GM19324 (cell line): ENCODE measurements at regions not wholly inside any gene's neighbourhood (a gene's known extent, or its start where the extent isn't known, plus 50 kb on each side); places are given as distances from the start of the nearest gene placed in this dataset.

Experiments
- ATAC-seq: cut with Tn5 transposase; IDR thresholded peaks from one replicate; pipeline ENCODE4 v1.9.1; 2021; ENCODE audit warnings: mild to moderate bottlenecking, moderate library complexity; ENCODE audit not compliant: unreplicated experiment, low FRiP score

GRCh38 chr14:61111731-61112130 is 130.7 kb downstream of the SLC38A6 start:
- ATAC-seq = no peak

DNA sequence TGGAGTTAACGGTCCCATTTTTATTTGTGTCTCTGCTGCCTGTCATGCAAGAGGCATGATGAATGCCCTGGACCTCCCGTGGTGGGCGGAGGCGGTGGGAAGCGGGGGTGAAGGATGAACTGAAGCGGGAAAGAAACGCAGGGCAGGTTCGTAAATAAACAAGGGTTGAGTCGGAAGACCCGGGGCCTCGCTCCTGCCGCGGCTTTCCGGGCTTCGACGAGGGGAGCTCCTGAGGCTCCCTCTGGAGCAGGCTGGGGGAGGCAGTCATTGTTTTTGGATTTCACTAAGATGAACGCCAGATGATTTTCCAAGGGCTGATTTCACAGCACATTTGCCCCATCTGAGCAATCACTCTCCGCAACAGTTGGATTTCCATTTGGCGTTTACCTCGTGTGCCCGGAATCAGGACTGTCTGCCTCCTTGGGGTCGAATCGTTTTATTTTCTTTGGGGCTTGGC is 130.2 kb downstream of the SLC38A6 start:
- ATAC-seq = no peak

- ATAC-seq = no peak
Observed at GRCh38 chr14:61110316-61111082, 129.5 kb downstream of the SLC38A6 start.

- no peak for ATAC-seq
Observed at GRCh38 chr14:61109288-61109687, 128.2 kb downstream of the SLC38A6 start.

GRCh38 chr14:61108496-61109141 is 127.6 kb downstream of the SLC38A6 start:
- no peak for ATAC-seq

- ATAC-seq = no peak
Observed at GRCh38 chr14:61107869-61108493, 126.9 kb downstream of the SLC38A6 start.

- no peak for ATAC-seq
Observed at GRCh38 chr14:61106959-61107641, 126.1 kb downstream of the SLC38A6 start.

DNA sequence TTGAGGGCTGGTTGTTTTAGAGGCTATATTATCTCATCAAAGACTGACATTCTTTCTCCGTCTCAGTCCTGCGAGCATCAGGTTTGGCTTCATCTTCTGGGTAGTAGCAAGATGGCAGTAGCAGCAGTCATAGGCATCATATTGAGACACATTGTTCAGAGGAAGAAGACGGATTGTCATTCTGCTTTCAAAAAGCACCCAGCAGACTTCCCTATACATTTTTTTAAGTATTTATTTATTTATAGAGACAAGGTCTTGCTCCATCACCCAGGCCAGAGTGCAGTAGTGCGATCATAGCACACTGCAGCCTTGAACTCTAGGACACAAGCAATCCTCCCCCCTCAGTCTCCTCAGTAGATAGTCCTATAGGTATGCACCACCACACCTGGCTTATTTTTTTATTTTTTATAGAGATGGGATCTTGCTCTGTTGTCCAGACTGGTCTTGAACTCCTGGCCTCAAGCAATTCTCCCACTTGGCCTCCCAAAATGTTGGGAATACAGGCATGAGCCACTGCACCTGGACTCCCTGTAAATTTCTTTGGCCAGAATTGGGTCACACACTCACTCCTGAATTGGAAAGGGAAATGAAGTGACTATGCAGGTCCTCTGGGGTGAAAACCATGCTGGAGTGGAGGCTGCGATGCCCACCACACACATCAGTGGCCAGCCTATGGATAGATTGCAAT is 125.4 kb downstream of the SLC38A6 start:
- ATAC-seq = no peak

DNA sequence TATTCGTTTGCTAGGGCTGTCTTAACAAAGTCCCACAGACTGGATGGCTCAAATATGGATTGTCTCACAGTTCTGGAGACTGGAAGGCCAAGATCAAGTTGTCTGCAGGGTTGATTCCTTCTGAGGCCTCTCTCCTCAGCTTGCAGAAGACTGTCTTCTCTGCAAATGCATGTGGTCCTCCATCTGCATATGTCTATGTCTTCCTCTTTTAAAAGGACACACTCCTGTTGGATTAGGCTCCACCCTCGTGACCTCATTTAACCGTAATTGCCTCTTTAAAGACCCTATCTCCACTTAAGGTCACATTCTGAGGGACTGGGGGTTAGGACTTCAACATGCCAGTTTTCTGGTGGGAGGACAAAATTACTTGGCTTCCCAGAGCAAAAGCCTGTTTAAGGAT is 123.3 kb downstream of the SLC38A6 start:
- ATAC-seq = no peak

DNA sequence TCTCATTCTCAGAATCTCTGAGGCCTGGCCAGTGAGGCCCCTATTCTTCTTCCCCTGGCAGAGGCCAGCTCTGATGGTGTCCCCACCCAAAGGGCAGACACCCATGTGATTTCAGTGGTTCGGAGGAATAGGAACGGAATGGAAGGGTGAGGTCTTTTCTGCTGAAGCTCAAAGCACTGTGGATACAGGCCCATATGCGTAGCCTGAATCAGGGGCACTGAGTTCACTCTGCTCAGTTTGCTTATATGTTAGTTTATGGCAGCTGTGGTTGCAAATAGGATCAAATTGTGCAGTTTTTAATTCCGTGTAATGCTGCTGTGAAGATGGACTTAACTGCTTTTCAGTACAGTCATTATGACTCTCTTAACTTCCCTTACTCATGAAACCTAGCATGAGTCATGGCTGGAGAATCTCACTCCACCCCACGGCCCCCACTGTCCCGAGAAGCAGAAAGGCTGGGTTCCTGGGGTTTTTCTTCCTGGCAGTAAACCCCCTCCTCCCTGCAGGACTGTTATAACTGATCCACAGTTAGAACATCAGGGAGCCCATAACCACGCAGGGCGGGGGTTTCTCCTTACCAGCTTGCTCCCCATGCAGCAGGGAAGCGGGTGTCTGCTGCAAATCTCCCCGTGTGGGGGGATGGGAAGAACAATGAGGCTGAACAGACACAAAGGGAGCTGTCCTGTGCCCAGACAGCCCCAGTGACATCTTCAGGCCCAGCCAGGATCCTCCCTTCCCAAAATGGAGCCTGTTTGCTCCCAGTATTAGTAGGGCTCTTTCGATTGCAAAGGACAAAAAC is 122.7 kb downstream of the SLC38A6 start:
- no peak for ATAC-seq

DNA sequence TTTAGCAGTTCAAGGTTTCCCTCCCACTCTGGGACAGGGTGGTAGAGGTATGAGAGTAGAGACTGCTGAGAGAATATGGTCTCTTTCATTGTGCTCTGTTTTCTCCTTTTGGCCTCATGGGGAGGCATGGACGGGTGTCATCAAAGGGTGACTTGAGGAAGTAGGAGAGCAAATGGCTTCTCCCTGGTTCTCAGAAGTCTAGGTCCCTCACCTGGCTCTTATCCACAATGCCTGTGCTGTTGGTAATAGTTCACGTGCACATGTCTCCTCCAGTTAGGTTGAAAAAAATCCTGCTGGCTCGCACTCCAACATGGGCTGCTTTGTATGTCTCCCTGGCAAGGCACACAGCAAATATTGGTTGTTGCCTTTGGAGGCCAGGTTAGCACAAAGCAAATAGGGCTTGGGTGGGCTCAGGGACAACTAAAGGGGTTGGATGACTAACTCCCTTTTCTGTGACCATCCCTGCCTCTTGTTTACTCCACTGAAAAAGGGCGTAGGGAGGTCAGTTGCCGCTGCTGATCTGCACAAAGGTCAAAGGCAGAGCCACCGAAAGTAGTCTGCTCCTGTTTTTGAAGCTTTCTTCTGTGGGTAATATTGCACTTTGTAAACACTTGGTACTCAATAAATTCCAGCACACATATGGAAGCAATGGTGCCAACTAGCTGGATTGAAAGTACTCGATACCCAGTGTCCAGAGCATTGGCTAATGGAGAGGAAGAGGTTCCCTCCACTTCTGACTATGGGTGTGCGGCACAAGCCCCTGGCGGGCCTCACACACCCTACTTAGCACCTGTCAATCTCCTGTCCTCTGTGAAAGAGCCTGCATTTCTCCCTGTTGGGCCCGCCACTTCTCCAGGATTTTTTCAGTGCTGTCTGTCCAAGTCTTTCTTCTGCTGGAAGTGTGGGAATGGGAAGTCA is 121.8 kb downstream of the SLC38A6 start:
- ATAC-seq = no peak
